T-helper 2 cell treated with Interferon-gamma antibody and Interleukin-4, amounts not matched to agents 5 μg/mL and 100 μg/mL, for 36 hours (primary cell): ENCODE measurements at regions not wholly inside any gene's neighbourhood (a gene's known extent, or its start where the extent isn't known, plus 50 kb on each side); places are given as distances from the start of the nearest gene placed in this dataset.

Experiments used
- DNase-seq: peaks from one replicate; pipeline ENCODE4 v3.0.0; 2021; ENCODE audit warnings: low spot score
- H3K27ac Mint-ChIP-seq: one replicate; pipeline ENCODE4 v1.8.0; 2021; ENCODE audit warnings: mild to moderate bottlenecking, mixed read lengths
- H3K27me3 Mint-ChIP-seq: one replicate; pipeline ENCODE4 v1.8.0; 2021; ENCODE audit warnings: low read depth, mixed read lengths
- H3K36me3 Mint-ChIP-seq: one replicate; pipeline ENCODE4 v1.8.0; 2021; ENCODE audit warnings: low read depth, mixed read lengths
- H3K4me1 Mint-ChIP-seq: one replicate; pipeline ENCODE4 v1.8.0; 2021; ENCODE audit warnings: low read depth, mixed read lengths
- H3K4me3 Mint-ChIP-seq: one replicate; pipeline ENCODE4 v1.8.0; 2022; ENCODE audit warnings: mild to moderate bottlenecking, moderate library complexity, mixed read lengths
- H3K9me3 Mint-ChIP-seq: one replicate; pipeline ENCODE4 v1.8.0; 2021; ENCODE audit warnings: mixed read lengths

- H3K36me3 Mint-ChIP-seq, result no peaks in the 10 kb centered on the region
- H3K27ac Mint-ChIP-seq, result no peak overlapping the region
- H3K4me1 Mint-ChIP-seq, result no peaks in the 10 kb centered on the region
- DNase-seq, result no peak
- no peaks in the 10 kb centered on the region for H3K9me3 Mint-ChIP-seq
- no peaks in the 10 kb centered on the region for H3K27me3 Mint-ChIP-seq
- no peak overlapping the region for H3K4me3 Mint-ChIP-seq
These were observed 418.6 kb downstream of the TSN start for GRCh38 chr2:122174061-122174460.

DNA sequence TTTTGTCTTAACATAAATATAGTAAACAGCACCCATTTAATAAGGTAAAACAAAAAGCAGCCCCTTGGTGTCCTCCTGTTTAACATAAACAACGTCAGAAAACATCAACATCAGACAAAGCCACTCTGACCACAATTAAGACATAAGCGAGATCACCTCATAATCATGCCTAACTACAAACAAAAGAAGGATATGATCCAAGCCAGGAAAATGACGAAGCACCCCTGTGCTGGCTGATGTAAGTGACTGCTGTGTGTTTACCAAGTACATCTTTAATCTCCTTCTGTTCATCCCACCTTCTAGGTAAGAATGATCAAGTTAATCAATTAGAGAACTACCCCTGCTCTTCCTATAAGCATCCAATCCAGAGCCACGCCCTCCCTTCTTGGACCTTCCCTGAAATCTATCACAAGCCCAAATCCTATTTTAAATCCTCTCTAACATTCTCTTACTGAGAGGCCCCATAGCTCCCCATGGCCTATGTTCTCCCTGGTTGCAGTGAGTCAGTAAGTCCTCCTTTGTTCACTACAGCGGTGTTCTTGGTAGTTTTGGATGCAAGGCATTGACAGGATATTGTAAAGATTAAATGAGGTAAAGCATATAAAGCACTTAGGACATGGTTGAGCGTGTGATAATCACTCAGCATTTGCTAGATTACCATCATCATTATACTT lies 424.2 kb downstream of the TSN start:
- Mint-ChIP-seq H3K36me3 (no peaks in the 10 kb centered on the region), H3K4me3 (no peak overlapping the region), H3K4me1 (peaks cover 1% of the 10 kb centered on the region), H3K27ac (no peak overlapping the region), H3K9me3 (no peaks in the 10 kb centered on the region), H3K27me3 (no peaks in the 10 kb centered on the region)
- no peak for DNase-seq

DNA sequence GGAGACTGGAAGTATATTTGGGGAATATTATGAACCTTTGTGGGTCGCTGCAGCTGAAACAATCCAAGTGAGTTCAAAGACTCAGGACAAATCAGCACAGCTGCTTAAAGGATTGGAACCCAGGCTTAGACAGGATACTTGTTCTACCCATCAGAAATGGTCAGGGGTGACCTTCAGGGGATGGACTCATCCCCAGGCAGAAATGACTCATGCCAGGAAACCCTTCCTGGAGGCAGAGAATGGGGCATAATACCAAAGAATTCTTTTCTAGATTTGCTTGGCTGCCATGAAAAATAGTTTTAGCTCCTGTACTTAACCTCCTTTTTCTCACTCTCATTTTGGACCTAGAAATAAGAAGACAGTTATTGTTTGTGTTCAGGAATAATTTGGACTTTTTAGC lies 425.5 kb downstream of the TSN start:
- Mint-ChIP-seq H3K4me1 (peaks cover 1% of the 10 kb centered on the region), H3K4me3 (no peak overlapping the region), H3K27me3 (no peaks in the 10 kb centered on the region), H3K27ac (no peak overlapping the region), H3K9me3 (no peaks in the 10 kb centered on the region), H3K36me3 (no peaks in the 10 kb centered on the region)
- no peak for DNase-seq

DNA sequence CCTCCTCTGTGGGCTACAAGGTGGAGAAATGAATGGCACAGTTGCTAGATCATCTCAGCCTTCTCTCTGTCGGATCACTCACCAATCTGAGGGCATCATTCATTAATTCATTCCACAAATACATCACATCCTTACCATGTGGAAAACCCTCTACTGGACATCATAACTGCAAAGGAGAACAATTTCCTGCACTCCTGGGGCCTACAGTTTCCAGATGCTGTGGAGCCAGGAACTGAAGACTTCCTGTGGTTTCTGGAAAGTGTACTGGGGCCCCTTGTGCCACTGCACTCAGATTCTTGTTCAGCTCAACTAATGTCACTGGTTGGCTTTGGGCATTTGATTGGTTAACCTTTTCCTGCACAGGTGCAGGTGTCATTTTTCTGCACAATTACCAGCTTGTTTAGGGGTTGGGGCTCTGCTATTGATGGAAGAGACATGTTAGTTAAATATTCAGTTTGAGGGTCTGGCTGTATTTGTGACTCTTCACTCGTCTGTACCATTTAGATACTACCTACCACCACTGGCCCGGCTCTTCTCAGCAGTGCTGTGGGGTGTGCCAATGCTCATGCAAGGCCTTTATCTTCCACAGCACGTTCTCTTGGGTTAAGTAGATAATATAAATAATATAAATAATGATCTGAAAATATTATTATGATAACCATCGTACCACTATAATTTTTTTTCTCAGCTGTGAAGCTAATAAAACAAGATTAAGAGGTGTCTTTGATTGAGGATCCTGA lies 427.3 kb downstream of the TSN start:
- Mint-ChIP-seq H3K27me3 (no peaks in the 10 kb centered on the region), H3K9me3 (no peaks in the 10 kb centered on the region), H3K4me3 (no peak overlapping the region), H3K4me1 (peaks cover 1% of the 10 kb centered on the region), H3K36me3 (no peaks in the 10 kb centered on the region), H3K27ac (no peak overlapping the region)
- no peak for DNase-seq

DNA sequence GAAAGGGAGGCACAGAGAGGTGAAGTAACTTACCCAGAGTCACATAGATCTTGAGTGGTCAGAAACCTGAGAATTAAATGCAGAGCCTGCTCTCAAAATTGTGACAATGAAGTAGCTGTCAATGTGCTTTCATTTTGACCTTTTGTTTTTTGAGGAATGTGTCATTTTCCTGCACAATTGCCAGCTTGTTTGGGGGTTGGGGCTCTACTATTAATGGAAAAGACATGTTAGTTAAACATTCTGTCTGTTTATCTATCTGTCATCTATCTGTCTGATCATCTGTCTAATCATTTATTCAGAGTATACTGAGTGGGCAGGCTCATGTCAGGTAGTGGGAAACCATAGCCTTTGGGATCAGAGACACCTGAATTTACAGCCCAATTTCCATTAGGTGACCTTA lies 428.4 kb downstream of the TSN start:
- no peaks in the 10 kb centered on the region for H3K27me3 Mint-ChIP-seq
- peaks cover 1% of the 10 kb centered on the region for H3K4me1 Mint-ChIP-seq
- H3K9me3 Mint-ChIP-seq, result no peaks in the 10 kb centered on the region
- no peak overlapping the region for H3K4me3 Mint-ChIP-seq
- DNase-seq, result no peak
- no peaks in the 10 kb centered on the region for H3K36me3 Mint-ChIP-seq
- H3K27ac Mint-ChIP-seq, result no peak overlapping the region

DNA sequence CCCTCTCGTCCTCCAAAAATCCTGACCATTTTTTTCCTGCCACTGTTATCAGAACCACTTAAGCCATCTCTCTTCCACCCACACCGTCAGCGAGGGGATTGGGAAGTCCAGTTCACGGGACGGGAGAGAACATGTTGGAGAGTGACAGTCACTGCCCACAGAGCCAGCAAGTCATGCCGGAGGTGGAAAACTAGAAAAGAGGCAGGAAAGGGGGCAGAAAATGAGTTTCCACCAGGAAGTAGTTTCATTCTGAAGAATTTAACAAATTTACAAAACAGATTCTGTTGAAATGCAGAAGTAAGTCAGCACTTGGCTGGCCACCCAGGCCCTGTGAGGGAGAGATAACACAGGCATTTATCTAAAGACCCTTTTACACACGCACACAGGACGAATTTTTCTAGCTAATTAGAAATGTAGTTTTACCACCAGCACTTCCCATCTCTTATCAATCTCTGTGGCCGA lies 431.3 kb downstream of the TSN start:
- Mint-ChIP-seq H3K27ac (no peak overlapping the region), H3K36me3 (no peaks in the 10 kb centered on the region), H3K4me3 (no peak overlapping the region), H3K4me1 (no peaks in the 10 kb centered on the region), H3K27me3 (no peaks in the 10 kb centered on the region), H3K9me3 (no peaks in the 10 kb centered on the region)
- no peak for DNase-seq

GRCh38 chr2:122191331-122191730 lies 435.9 kb downstream of the TSN start:
- Mint-ChIP-seq H3K27me3 (no peaks in the 10 kb centered on the region), H3K27ac (no peak overlapping the region), H3K4me3 (no peak overlapping the region), H3K9me3 (no peaks in the 10 kb centered on the region), H3K36me3 (no peaks in the 10 kb centered on the region), H3K4me1 (no peaks in the 10 kb centered on the region)
- no peak for DNase-seq

GRCh38 chr2:122193622-122194021 lies 438.2 kb downstream of the TSN start:
- Mint-ChIP-seq H3K36me3 (no peaks in the 10 kb centered on the region), H3K27me3 (no peaks in the 10 kb centered on the region), H3K4me1 (no peaks in the 10 kb centered on the region), H3K4me3 (no peak overlapping the region), H3K27ac (no peak overlapping the region), H3K9me3 (no peaks in the 10 kb centered on the region)
- no peak for DNase-seq

GRCh38 chr2:122194546-122194945 lies 439.1 kb downstream of the TSN start:
- Mint-ChIP-seq H3K27ac (no peak overlapping the region), H3K36me3 (no peaks in the 10 kb centered on the region), H3K9me3 (no peaks in the 10 kb centered on the region), H3K27me3 (no peaks in the 10 kb centered on the region), H3K4me3 (no peak overlapping the region), H3K4me1 (no peaks in the 10 kb centered on the region)
- no peak for DNase-seq

- Mint-ChIP-seq H3K27ac (no peak overlapping the region), H3K36me3 (no peaks in the 10 kb centered on the region), H3K4me1 (no peaks in the 10 kb centered on the region), H3K27me3 (no peaks in the 10 kb centered on the region), H3K9me3 (no peaks in the 10 kb centered on the region), H3K4me3 (no peak overlapping the region)
- DNase-seq, result no peak
These were observed 448.1 kb downstream of the TSN start for GRCh38 chr2:122203523-122203922.

DNA sequence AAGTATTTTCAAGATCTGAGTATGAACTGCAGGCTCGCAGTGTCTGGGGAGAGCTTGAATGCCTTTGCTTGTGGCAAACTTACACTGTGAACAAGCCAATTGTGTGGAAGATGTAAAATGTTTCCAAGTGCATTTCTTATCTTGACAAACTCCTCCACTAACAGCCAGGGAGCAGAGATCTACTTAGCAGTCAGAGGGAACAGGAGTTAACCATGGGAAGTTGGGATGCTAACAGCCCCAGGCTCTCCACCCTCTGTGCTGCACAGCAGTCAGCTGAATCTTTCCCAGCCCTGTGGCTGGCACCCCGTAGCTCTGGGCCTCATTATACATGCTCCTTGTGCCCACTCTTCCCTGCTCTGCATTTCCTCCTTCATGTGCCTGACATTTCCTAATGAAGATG lies 450.2 kb downstream of the TSN start:
- H3K9me3 Mint-ChIP-seq, result no peaks in the 10 kb centered on the region
- H3K27ac Mint-ChIP-seq, result no peak overlapping the region
- H3K4me3 Mint-ChIP-seq, result no peak overlapping the region
- no peaks in the 10 kb centered on the region for H3K4me1 Mint-ChIP-seq
- DNase-seq, result no peak
- H3K36me3 Mint-ChIP-seq, result no peaks in the 10 kb centered on the region
- H3K27me3 Mint-ChIP-seq, result no peaks in the 10 kb centered on the region

DNA sequence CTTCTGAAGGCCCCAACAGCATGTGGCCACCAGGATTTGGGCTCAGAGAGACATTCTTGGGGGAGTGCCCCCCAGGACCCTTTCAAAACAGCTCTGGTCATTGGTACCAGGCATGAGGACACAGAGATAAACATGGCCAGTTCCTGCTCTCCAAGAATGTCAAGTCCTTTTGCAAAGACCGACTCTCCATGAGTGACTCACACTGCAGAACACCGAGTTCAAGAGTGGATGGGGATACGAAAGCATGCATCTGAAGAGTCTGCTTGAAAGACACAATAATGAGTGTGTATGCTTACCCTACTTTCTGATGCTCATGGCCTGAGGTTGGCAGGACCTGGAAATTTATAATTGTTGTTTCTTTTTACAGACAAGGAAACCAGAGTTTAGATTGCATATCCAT lies 450.6 kb downstream of the TSN start:
- Mint-ChIP-seq H3K27me3 (no peaks in the 10 kb centered on the region), H3K27ac (no peak overlapping the region), H3K36me3 (no peaks in the 10 kb centered on the region), H3K4me3 (no peak overlapping the region), H3K4me1 (no peaks in the 10 kb centered on the region), H3K9me3 (no peaks in the 10 kb centered on the region)
- no peak for DNase-seq

DNA sequence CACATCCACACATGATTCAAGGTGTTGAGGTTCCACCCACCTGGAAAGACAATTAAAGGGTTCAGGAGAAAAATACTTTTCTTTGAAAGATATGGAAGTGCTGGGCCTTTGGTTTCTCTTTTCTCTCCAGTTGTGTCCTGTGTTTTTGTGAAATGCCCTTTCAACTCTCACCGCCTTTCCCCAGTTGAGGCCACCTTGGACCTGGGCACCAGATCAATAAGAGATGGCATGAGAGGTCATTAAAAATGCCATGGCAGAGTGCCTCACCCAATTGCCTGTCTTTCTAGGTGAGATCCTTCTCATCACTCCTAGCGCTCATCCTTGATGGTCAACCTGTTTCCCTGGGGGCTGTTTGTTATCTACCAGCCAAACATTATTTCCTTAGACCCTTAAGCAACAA lies 453.9 kb downstream of the TSN start:
- Mint-ChIP-seq H3K27me3 (no peaks in the 10 kb centered on the region), H3K36me3 (no peaks in the 10 kb centered on the region), H3K9me3 (no peaks in the 10 kb centered on the region), H3K4me1 (no peaks in the 10 kb centered on the region), H3K4me3 (no peak overlapping the region), H3K27ac (no peak overlapping the region)
- no peak for DNase-seq

- H3K27ac Mint-ChIP-seq, result no peak overlapping the region
- no peaks in the 10 kb centered on the region for H3K4me1 Mint-ChIP-seq
These were observed 454.6 kb downstream of the TSN start for GRCh38 chr2:122210065-122210464.

More at GRCh38 chr2:122210065-122210464, 454.6 kb downstream of the TSN start:
- H3K27me3 Mint-ChIP-seq, result no peaks in the 10 kb centered on the region
- no peaks in the 10 kb centered on the region for H3K9me3 Mint-ChIP-seq
- H3K4me3 Mint-ChIP-seq, result no peak overlapping the region
- no peaks in the 10 kb centered on the region for H3K36me3 Mint-ChIP-seq
- no peak for DNase-seq
